GM18868 (cell line): ENCODE measurements at regions not wholly inside any gene's neighbourhood (a gene's known extent, or its start where the extent isn't known, plus 50 kb on each side); places are given as distances from the start of the nearest gene placed in this dataset.

Source experiments
- ATAC-seq: cut with Tn5 transposase; IDR thresholded peaks from one replicate; pipeline ENCODE4 v1.9.1; 2021; ENCODE audit warnings: mild to moderate bottlenecking, moderate library complexity; ENCODE audit not compliant: unreplicated experiment

GRCh38 chr1:14292520-14292919 lies 306.0 kb upstream of the KAZN start:
- ATAC-seq = no peak

GRCh38 chr1:14294006-14294405 lies 304.5 kb upstream of the KAZN start:
- no peak for ATAC-seq

GRCh38 chr1:14294860-14295536 lies 303.5 kb upstream of the KAZN start:
- ATAC-seq = no peak

GRCh38 chr1:14296795-14297194 lies 301.7 kb upstream of the KAZN start:
- no peak for ATAC-seq

- no peak for ATAC-seq
Measured at GRCh38 chr1:14297356-14297755, 301.1 kb upstream of the KAZN start.

GRCh38 chr1:14298806-14299205 lies 299.7 kb upstream of the KAZN start:
- no peak for ATAC-seq

GRCh38 chr1:14300991-14301703 lies 297.3 kb upstream of the KAZN start:
- no peak for ATAC-seq

- ATAC-seq = no peak
Measured at GRCh38 chr1:14301704-14302024, 296.8 kb upstream of the KAZN start.

GRCh38 chr1:14302025-14302424 lies 296.5 kb upstream of the KAZN start:
- ATAC-seq = no peak

- no peak for ATAC-seq
Measured at GRCh38 chr1:14303011-14303410, 295.5 kb upstream of the KAZN start.

GRCh38 chr1:14304381-14304865 lies 294.1 kb upstream of the KAZN start:
- ATAC-seq = no peak

GRCh38 chr1:14308460-14308859 lies 290.0 kb upstream of the KAZN start:
- no peak for ATAC-seq

GRCh38 chr1:14309984-14310383 lies 288.5 kb upstream of the KAZN start:
- no peak for ATAC-seq

GRCh38 chr1:14310476-14310875 lies 288.0 kb upstream of the KAZN start:
- no peak for ATAC-seq

GRCh38 chr1:14313731-14314431 lies 284.6 kb upstream of the KAZN start:
- ATAC-seq = no peak

- no peak for ATAC-seq
Measured at GRCh38 chr1:14318830-14319229, 279.7 kb upstream of the KAZN start.

GRCh38 chr1:14320518-14320917 lies 278.0 kb upstream of the KAZN start:
- ATAC-seq = no peak

GRCh38 chr1:14320986-14321385 lies 277.5 kb upstream of the KAZN start:
- no peak for ATAC-seq

- no peak for ATAC-seq
Measured at GRCh38 chr1:14321422-14321821, 277.1 kb upstream of the KAZN start.

GRCh38 chr1:14323568-14324247 lies 274.8 kb upstream of the KAZN start:
- ATAC-seq = no peak

GRCh38 chr1:14324248-14324630 lies 274.2 kb upstream of the KAZN start:
- ATAC-seq = no peak

- no peak for ATAC-seq
Measured at GRCh38 chr1:14326857-14327256, 271.6 kb upstream of the KAZN start.
